Left ventricle myocardium inferior (tissue), 1 donor: ENCODE measurements at regions not wholly inside any gene's neighbourhood (a gene's known extent, or its start where the extent isn't known, plus 50 kb on each side); places are given as distances from the start of the nearest gene placed in this dataset.
"Not testable (repeated sequence)": the region's sequence is repeated elsewhere in the genome, so short reads cannot be mapped to it uniquely, and the experiment has no call there.

Experiments
- DNase-seq: peaks from one replicate; pipeline ENCODE4 v3.0.0-alpha.2; 2020
- H3K27ac ChIP-seq: fragments of 200-600 bp; replicated peaks from 2 replicates; pipeline ENCODE4 v1.8.0; 2021
- H3K27me3 ChIP-seq: fragments of 200-600 bp; 2 replicates; pipeline ENCODE4 v1.8.0; 2021; ENCODE audit warnings: low read depth
- H3K36me3 ChIP-seq: fragments of 200-600 bp; 2 replicates; pipeline ENCODE4 v1.8.0; 2021
- H3K4me1 ChIP-seq: fragments of 200-600 bp; 2 replicates; pipeline ENCODE4 v1.8.0; 2021
- H3K4me3 ChIP-seq: fragments of 200-600 bp; 2 replicates; pipeline ENCODE4 v1.8.0; 2021; ENCODE audit warnings: mild to moderate bottlenecking, moderate library complexity
- H3K9me3 ChIP-seq: fragments of 200-600 bp; replicated peaks from 2 replicates; pipeline ENCODE4 v1.8.0; 2021
- CTCF ChIP-seq: fragments of 200-600 bp; IDR thresholded peaks from 2 replicates; pipeline ENCODE4 v1.8.0; 2021; ENCODE audit warnings: antibody characterized with exemption, mild to moderate bottlenecking, borderline replicate concordance
- intact Hi-C: fragments of 100-400 bp; cut with micrococcal nuclease; formaldehyde crosslinking; loops from one replicate; pipeline ENCODE4 v1.11.0; 2022
- donor health status: DM: no; HTN: yes; CAD: no; lungs with severe emphysema.

GRCh38 chr4:11966782-11967181 is 538.1 kb upstream of the HS3ST1 start:
- no peak for TF ChIP-seq CTCF
- DNase-seq = no peak
- H3K9me3 ChIP-seq = no peaks in the 10 kb centered on the region

GRCh38 chr4:11954093-11954492 is 525.4 kb upstream of the HS3ST1 start:
- Histone ChIP-seq H3K9me3 (no peaks in the 10 kb centered on the region), H3K27ac (no peak overlapping the region), H3K4me3 (no peak overlapping the region), H3K4me1 (no peaks in the 10 kb centered on the region), H3K36me3 (no peaks in the 10 kb centered on the region), H3K27me3 (no peaks in the 10 kb centered on the region)
- intact Hi-C loops = no loop called here
- peak; percentile 60 for TF ChIP-seq CTCF
- DNase-seq = no peak

More at GRCh38 chr4:11966782-11967181, 538.1 kb upstream of the HS3ST1 start:
- Histone ChIP-seq H3K27me3 (no peaks in the 10 kb centered on the region), H3K27ac (no peak overlapping the region), H3K4me3 (no peak overlapping the region), H3K4me1 (no peaks in the 10 kb centered on the region), H3K36me3 (no peaks in the 10 kb centered on the region)
- intact Hi-C loops = no loop called here

- no peak for TF ChIP-seq CTCF
- Histone ChIP-seq H3K4me3 (no peak overlapping the region), H3K27ac (no peak overlapping the region), H3K36me3 (no peaks in the 10 kb centered on the region), H3K4me1 (no peaks in the 10 kb centered on the region), H3K9me3 (no peaks in the 10 kb centered on the region), H3K27me3 (no peaks in the 10 kb centered on the region)
- DNase-seq = no peak
- intact Hi-C loops = no loop called here
Measured at GRCh38 chr4:11949355-11949754, 520.7 kb upstream of the HS3ST1 start.

GRCh38 chr4:11947629-11948028 is 518.9 kb upstream of the HS3ST1 start:
- H3K4me3 ChIP-seq, H3K9me3 ChIP-seq, H3K36me3 ChIP-seq, H3K4me1 ChIP-seq, H3K27me3 ChIP-seq, intact Hi-C loops, H3K27ac ChIP-seq, DNase-seq: not testable (repeated sequence)

GRCh38 chr4:11937941-11938340 is 509.2 kb upstream of the HS3ST1 start:
- Histone ChIP-seq H3K36me3 (no peaks in the 10 kb centered on the region), H3K9me3 (peaks cover 8% of the 10 kb centered on the region), H3K27ac (no peak overlapping the region), H3K4me1 (no peaks in the 10 kb centered on the region), H3K27me3 (no peaks in the 10 kb centered on the region), H3K4me3 (no peak overlapping the region)
- intact Hi-C loops = no loop called here
- DNase-seq = no peak
- TF ChIP-seq CTCF = no peak

- Histone ChIP-seq H3K9me3 (peaks cover 15% of the 10 kb centered on the region), H3K27me3 (no peaks in the 10 kb centered on the region), H3K4me3 (no peak overlapping the region), H3K27ac (no peak overlapping the region), H3K36me3 (no peaks in the 10 kb centered on the region), H3K4me1 (no peaks in the 10 kb centered on the region)
- DNase-seq = no peak
- intact Hi-C loops = no loop called here
- no peak for TF ChIP-seq CTCF
Measured at GRCh38 chr4:11931266-11931820, 502.6 kb upstream of the HS3ST1 start.
